HepG2 (cell line): ENCODE measurements at regions not wholly inside any gene's neighbourhood (a gene's known extent, or its start where the extent isn't known, plus 50 kb on each side); places are given as distances from the start of the nearest gene placed in this dataset.

Experiments
- ATAC-seq: fragments of 200-7000 bp; cut with Tn5 transposase; 3 replicates; pipeline ENCODE4 v1.9.1; 2020; ENCODE audit warnings: mild to moderate bottlenecking, moderate library complexity
- BruUV-seq: library from RNA; stranded (reverse); fragments of 400-500 nt; replicated peaks from 2 replicates; lab custom pipeline; 2021; lab: Mats Ljungman, UMichigan
- CTCF ChIA-PET: fragments of 300-600 bp; formaldehyde crosslinking; extraction: SDS; loops from one replicate; lab custom pipeline; 2021; ENCODE audit warnings: low total read pairs, inconsistent platforms, low intra/inter-chr PET ratio; lab: Yijun Ruan, JAX
- POLR2A ChIA-PET: fragments of 350-600 bp; sonication (Branson Sonifier 250); formaldehyde crosslinking; loops from one replicate; lab custom pipeline; 2020; ENCODE audit warnings: antibody characterized with exemption, inconsistent platforms; lab: Yijun Ruan, JAX
- DNase-seq: peaks from one replicate; pipeline ENCODE4 v3.0.0-alpha.2; 2015; ENCODE audit warnings: low spot score
- FAIRE-seq: peaks from 3 replicates; lab custom pipeline; 2011; peaks lifted over from hg19 to GRCh38; lab: Jason Lieb, UNC
- H2AFZ ChIP-seq: one replicate; pipeline ENCODE4 v1.6.1; 2011; ENCODE audit warnings: low read length, inconsistent platforms
- H3K27ac ChIP-seq: fragments of 300-600 bp; 3 replicates; pipeline ENCODE4 v1.8.0; 2011; ENCODE audit warnings: mixed run types, mild to moderate bottlenecking, mixed read lengths, low read length, inconsistent platforms; ENCODE audit not compliant: insufficient read depth; ENCODE audit errors: extremely low read length
- H3K27me3 ChIP-seq, 2 experiments: fragments of 200-600 bp in 1 of 2; 2 replicates in 1 of 2; 3 replicates in 1 of 2; pipeline versions ENCODE4 v1.6.0 to v1.8.0; 2011; ENCODE audit warnings: low read length in 2 of 2, mild to moderate bottlenecking in 2 of 2, moderate library complexity in 2 of 2, inconsistent platforms in 1 of 2; ENCODE audit not compliant: insufficient read depth in 2 of 2, control insufficient read depth in 1 of 2
- H3K36me3 ChIP-seq, 2 experiments: fragments of 200-600 bp in 1 of 2; replicated peaks in 1 of 2; 2 replicates in 1 of 2; 3 replicates in 1 of 2; pipeline versions ENCODE4 v1.5.1 to v1.8.0; 2011; ENCODE audit warnings: low read length in 2 of 2, inconsistent platforms in 1 of 2; ENCODE audit not compliant: insufficient read depth in 2 of 2, control insufficient read depth in 1 of 2
- H3K4me1 ChIP-seq: 2 replicates; pipeline ENCODE4 v1.5.1; 2012; ENCODE audit warnings: low read length, inconsistent platforms; ENCODE audit not compliant: insufficient read depth
- H3K4me2 ChIP-seq: 2 replicates; pipeline ENCODE4 v1.6.0; 2011; ENCODE audit warnings: low read depth, low read length, inconsistent platforms
- H3K4me3 ChIP-seq, 3 experiments: fragments of 200-600 bp in 1 of 3; sonication (generic), shearing (Covaris generic) in 1 of 3; replicated peaks in 1 of 3; 2 replicates each; pipeline ENCODE4 v1.5.1; 2011 to 2016; ENCODE audit warnings: low read length in 3 of 3, inconsistent platforms in 2 of 3, low read depth in 2 of 3, mild to moderate bottlenecking in 2 of 3, control low read depth in 1 of 3, mixed read lengths in 1 of 3; ENCODE audit not compliant: insufficient read depth in 1 of 3
- H3K79me2 ChIP-seq: one replicate; pipeline ENCODE4 v1.6.1; 2011; ENCODE audit warnings: low read length, inconsistent platforms; ENCODE audit not compliant: insufficient read depth
- H3K9ac ChIP-seq: 2 replicates; pipeline ENCODE4 v1.6.0; 2011; ENCODE audit warnings: mild to moderate bottlenecking, low read depth, low read length, inconsistent platforms; ENCODE audit not compliant: insufficient read depth
- H3K9me3 ChIP-seq: 2 replicates; pipeline ENCODE4 v1.5.1; 2012; ENCODE audit warnings: mild to moderate bottlenecking, low read length
- H4K20me1 ChIP-seq: 2 replicates; pipeline ENCODE4 v1.6.0; 2011; ENCODE audit warnings: inconsistent platforms, mild to moderate bottlenecking, low read length, moderate library complexity; ENCODE audit not compliant: insufficient read depth
- ELF4 ChIP-seq: sonication (generic); formaldehyde crosslinking; IDR thresholded peaks from 2 replicates; pipeline ENCODE4 v1.5.0; 2020; ENCODE audit warnings: missing genetic modification reagents, mild to moderate bottlenecking, moderate library complexity, borderline replicate concordance
- FOSL1 ChIP-seq: sonication (generic); formaldehyde crosslinking; IDR thresholded peaks from 2 replicates; pipeline ENCODE4 v1.9.0; 2021; ENCODE audit warnings: missing genetic modification reagents, borderline replicate concordance
- GATAD2A ChIP-seq: IDR thresholded peaks from 2 replicates; pipeline ENCODE4 v1.6.1; 2016
- KLF11 ChIP-seq: IDR thresholded peaks from 2 replicates; pipeline ENCODE4 v1.6.1; 2016; ENCODE audit warnings: missing compliant biosample characterization
- KLF13 ChIP-seq: sonication (generic); formaldehyde crosslinking; IDR thresholded peaks from 2 replicates; pipeline ENCODE4 v1.4.0; 2020; ENCODE audit warnings: mild to moderate bottlenecking, missing genetic modification reagents
- ZFY ChIP-seq: sonication (generic); formaldehyde crosslinking; IDR thresholded peaks from 2 replicates; pipeline ENCODE4 v1.4.0; 2020; ENCODE audit warnings: missing genetic modification reagents
- ZKSCAN8 ChIP-seq: IDR thresholded peaks from 2 replicates; pipeline ENCODE4 v1.6.1; 2016; ENCODE audit warnings: borderline replicate concordance, missing genetic modification reagents, missing compliant biosample characterization
- ZSCAN31 ChIP-seq: sonication (generic); formaldehyde crosslinking; IDR thresholded peaks from 2 replicates; pipeline ENCODE4 v1.5.0; 2020; ENCODE audit warnings: low read depth, mild to moderate bottlenecking, missing genetic modification reagents
- in situ Hi-C: cut with HindIII; loops from 2 replicates; pipeline ENCODE4 v1.10.0; 2017; ENCODE audit warnings: low pct_unique_long_range_greater_than_20kb; ENCODE audit not compliant: extremely low pct_ligation_motif_present
- intact Hi-C: fragments of 100-400 bp; cut with micrococcal nuclease; formaldehyde crosslinking; loops from one replicate; pipeline ENCODE4 v1.10.0; 2022; ENCODE audit not compliant: unreplicated experiment
- TF ChIP-seq, protein P1 (sequence below): sonication (generic); formaldehyde crosslinking; IDR thresholded peaks from 2 replicates; pipeline ENCODE4 v1.4.0; 2020; ENCODE audit warnings: mild to moderate bottlenecking, missing genetic modification reagents
- TF ChIP-seq, protein P2 (sequence below): sonication (generic); formaldehyde crosslinking; IDR thresholded peaks from 2 replicates; pipeline ENCODE4 v1.5.0; 2020; ENCODE audit warnings: mild to moderate bottlenecking, low read depth, missing genetic modification reagents, borderline replicate concordance
- TF ChIP-seq, protein P3 (sequence below), 2 experiments: sonication (generic) in 1 of 2; formaldehyde crosslinking in 1 of 2; IDR thresholded peaks; 2 replicates each; pipeline versions ENCODE4 v1.4.0 to v1.6.1; 2016 to 2020; ENCODE audit warnings: borderline replicate concordance in 1 of 2, low read depth in 1 of 2, mild to moderate bottlenecking in 1 of 2, missing genetic modification reagents in 1 of 2
- TF ChIP-seq, protein P4 (sequence below): IDR thresholded peaks from 2 replicates; pipeline ENCODE4 v1.6.1; 2016; ENCODE audit warnings: mild to moderate bottlenecking, missing biosample characterization, missing genetic modification reagents
- TF ChIP-seq, protein P5 (sequence below): sonication (generic); formaldehyde crosslinking; IDR thresholded peaks from 2 replicates; pipeline ENCODE4 v1.8.0; 2022; ENCODE audit warnings: missing genetic modification reagents, mild to moderate bottlenecking, inconsistent platforms, borderline replicate concordance
- TF ChIP-seq, protein P6 (sequence below): sonication (generic); formaldehyde crosslinking; IDR thresholded peaks from 2 replicates; pipeline ENCODE4 v1.4.0; 2020; ENCODE audit warnings: missing genetic modification reagents, borderline replicate concordance

DNA sequence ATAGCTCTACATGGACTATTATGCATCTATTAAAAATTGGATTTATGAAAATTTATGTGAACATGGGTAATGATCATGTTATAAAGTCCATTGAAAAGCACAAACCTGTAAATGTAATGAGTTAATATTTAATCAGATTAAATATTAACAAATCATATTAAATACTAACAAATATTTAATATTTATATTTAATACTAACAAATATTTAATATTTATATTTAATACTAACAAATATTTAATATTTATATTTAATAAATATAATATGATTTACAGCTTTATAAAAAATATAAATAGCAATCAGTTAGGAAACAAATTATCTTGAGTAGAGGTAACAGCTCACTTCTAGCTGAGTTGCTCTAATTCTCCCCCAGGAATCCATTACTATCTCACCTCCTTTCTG, 758.0 kb upstream of the USP15 start:
- H3K4me3 ChIP-seq: no peak overlapping the region
- ChIA-PET CTCF (no interaction called here), POLR2A (no interaction called here)
- H3K36me3 ChIP-seq: no peaks in the 10 kb centered on the region
- no peak for FAIRE-seq
- TF ChIP-seq, protein P1, sequence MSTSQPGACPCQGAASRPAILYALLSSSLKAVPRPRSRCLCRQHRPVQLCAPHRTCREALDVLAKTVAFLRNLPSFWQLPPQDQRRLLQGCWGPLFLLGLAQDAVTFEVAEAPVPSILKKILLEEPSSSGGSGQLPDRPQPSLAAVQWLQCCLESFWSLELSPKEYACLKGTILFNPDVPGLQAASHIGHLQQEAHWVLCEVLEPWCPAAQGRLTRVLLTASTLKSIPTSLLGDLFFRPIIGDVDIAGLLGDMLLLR (CRISPR knock-in tag): no peak
- no peak for TF ChIP-seq ZKSCAN8 (CRISPR knock-in tag)
- TF ChIP-seq, protein P2, sequence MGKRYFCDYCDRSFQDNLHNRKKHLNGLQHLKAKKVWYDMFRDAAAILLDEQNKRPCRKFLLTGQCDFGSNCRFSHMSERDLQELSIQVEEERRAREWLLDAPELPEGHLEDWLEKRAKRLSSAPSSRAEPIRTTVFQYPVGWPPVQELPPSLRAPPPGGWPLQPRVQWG (CRISPR knock-in tag): no peak
- TF ChIP-seq, protein P3, sequence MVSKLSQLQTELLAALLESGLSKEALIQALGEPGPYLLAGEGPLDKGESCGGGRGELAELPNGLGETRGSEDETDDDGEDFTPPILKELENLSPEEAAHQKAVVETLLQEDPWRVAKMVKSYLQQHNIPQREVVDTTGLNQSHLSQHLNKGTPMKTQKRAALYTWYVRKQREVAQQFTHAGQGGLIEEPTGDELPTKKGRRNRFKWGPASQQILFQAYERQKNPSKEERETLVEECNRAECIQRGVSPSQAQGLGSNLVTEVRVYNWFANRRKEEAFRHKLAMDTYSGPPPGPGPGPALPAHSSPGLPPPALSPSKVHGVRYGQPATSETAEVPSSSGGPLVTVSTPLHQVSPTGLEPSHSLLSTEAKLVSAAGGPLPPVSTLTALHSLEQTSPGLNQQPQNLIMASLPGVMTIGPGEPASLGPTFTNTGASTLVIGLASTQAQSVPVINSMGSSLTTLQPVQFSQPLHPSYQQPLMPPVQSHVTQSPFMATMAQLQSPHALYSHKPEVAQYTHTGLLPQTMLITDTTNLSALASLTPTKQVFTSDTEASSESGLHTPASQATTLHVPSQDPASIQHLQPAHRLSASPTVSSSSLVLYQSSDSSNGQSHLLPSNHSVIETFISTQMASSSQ (IDR thresholded peaks at IDR 0.05; ENCODE audit: low read depth): no peak
- TF ChIP-seq, protein P3 (CRISPR knock-in tag; IDR thresholded peaks at IDR 0.05; ENCODE audit: borderline replicate concordance): no peak
- TF ChIP-seq, protein P4, sequence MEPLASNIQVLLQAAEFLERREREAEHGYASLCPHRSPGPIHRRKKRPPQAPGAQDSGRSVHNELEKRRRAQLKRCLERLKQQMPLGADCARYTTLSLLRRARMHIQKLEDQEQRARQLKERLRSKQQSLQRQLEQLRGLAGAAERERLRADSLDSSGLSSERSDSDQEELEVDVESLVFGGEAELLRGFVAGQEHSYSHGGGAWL (CRISPR knock-in tag): no peak
- TF ChIP-seq KLF13: no peak
- TF ChIP-seq, protein P5, sequence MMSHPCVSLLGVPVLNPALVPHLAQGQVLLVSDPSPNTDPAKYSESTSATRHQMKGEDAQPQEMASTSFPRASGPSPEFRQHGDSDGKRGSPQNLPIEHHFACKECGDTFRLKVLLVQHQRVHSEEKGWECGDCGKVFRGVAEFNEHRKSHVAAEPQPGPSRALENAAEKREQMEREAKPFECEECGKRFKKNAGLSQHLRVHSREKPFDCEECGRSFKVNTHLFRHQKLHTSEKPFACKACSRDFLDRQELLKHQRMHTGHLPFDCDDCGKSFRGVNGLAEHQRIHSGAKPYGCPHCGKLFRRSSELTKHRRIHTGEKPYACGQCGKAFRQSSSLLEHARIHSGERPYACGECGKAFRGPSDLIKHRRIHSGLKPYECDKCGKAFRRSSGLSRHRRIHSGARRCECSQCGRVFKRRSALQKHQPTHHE (CRISPR knock-in tag): no peak
- TF ChIP-seq ELF4 (CRISPR knock-in tag): no peak
- no peak for TF ChIP-seq GATAD2A
- no peak for TF ChIP-seq ZSCAN31 (CRISPR knock-in tag)
- TF ChIP-seq KLF11 (CRISPR knock-in tag): no peak
- no peak for TF ChIP-seq ZFY (CRISPR knock-in tag)
- TF ChIP-seq, protein P6, sequence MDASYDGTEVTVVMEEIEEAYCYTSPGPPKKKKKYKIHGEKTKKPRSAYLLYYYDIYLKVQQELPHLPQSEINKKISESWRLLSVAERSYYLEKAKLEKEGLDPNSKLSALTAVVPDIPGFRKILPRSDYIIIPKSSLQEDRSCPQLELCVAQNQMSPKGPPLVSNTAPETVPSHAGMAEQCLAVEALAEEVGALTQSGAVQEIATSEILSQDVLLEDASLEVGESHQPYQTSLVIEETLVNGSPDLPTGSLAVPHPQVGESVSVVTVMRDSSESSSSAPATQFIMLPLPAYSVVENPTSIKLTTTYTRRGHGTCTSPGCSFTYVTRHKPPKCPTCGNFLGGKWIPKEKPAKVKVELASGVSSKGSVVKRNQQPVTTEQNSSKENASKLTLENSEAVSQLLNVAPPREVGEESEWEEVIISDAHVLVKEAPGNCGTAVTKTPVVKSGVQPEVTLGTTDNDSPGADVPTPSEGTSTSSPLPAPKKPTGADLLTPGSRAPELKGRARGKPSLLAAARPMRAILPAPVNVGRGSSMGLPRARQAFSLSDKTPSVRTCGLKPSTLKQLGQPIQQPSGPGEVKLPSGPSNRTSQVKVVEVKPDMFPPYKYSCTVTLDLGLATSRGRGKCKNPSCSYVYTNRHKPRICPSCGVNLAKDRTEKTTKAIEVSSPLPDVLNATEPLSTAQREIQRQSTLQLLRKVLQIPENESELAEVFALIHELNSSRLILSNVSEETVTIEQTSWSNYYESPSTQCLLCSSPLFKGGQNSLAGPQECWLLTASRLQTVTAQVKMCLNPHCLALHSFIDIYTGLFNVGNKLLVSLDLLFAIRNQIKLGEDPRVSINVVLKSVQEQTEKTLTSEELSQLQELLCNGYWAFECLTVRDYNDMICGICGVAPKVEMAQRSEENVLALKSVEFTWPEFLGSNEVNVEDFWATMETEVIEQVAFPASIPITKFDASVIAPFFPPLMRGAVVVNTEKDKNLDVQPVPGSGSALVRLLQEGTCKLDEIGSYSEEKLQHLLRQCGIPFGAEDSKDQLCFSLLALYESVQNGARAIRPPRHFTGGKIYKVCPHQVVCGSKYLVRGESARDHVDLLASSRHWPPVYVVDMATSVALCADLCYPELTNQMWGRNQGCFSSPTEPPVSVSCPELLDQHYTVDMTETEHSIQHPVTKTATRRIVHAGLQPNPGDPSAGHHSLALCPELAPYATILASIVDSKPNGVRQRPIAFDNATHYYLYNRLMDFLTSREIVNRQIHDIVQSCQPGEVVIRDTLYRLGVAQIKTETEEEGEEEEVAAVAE (CRISPR knock-in tag): no peak
- TF ChIP-seq FOSL1: no peak
- no peaks in the 10 kb centered on the region for H3K9me3 ChIP-seq
- no peak for ATAC-seq
- in situ Hi-C loops (no loop called here), intact Hi-C loops (no loop called here)
- no peak for DNase-seq
- no peaks in the 10 kb centered on the region for H3K27me3 ChIP-seq
- no peaks in the 10 kb centered on the region for H3K79me2 ChIP-seq
- BruUV-seq: no TSS peak
- no peaks in the 10 kb centered on the region for H4K20me1 ChIP-seq
- no peak overlapping the region for H3K27ac ChIP-seq
- H2AFZ ChIP-seq: no peak overlapping the region
- no peak overlapping the region for H3K9ac ChIP-seq
- H3K4me2 ChIP-seq: no peak overlapping the region
- no peaks in the 10 kb centered on the region for H3K4me1 ChIP-seq
